GM10266 (cell line): ENCODE measurements at regions not wholly inside any gene's neighbourhood (a gene's known extent, or its start where the extent isn't known, plus 50 kb on each side); places are given as distances from the start of the nearest gene placed in this dataset.

Experiments
- DNase-seq: peaks from one replicate; pipeline ENCODE4 v3.0.0; 2012; ENCODE audit errors: extremely low spot score
- CTCF ChIP-seq: IDR thresholded peaks from 2 replicates; pipeline ENCODE4 v1.5.1; 2012; ENCODE audit warnings: mild to moderate bottlenecking, low read depth; ENCODE audit not compliant: control insufficient read depth, insufficient read depth; ENCODE audit errors: missing control alignments

DNA sequence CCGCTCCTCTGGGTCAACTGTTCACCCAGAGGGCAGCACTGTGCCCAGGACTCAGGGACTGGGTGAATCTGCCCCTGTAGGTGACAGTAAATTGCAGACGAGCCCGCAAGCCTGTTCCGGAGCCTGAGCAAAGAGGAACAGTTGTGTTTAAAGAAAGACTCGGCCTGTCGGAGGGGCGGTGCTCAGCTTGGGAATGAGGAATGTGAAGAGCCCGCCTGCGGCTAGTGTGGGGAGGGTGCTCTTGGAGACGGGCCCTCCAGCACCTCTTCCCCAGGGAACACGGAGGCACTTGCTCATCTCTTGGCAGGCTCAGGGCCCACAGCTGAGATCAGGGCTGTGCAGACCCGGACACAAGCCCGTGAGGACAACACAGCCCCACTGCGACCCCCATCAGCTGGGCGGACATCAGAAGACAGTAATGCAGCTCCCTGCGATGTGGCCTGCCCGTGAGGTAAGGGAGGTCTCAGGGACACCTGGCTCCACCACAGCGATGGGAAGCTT, 299.0 kb downstream of the NDUFA10 start:
- no peak for TF ChIP-seq CTCF
- DNase-seq = no peak

GRCh38 chr2:239725551-239725890, 299.6 kb downstream of the NDUFA10 start:
- TF ChIP-seq CTCF = no peak
- no peak for DNase-seq

GRCh38 chr2:239724851-239725550, 300.1 kb downstream of the NDUFA10 start:
- DNase-seq = no peak

GRCh38 chr2:239724194-239724849, 300.8 kb downstream of the NDUFA10 start:
- no peak for TF ChIP-seq CTCF
- DNase-seq = no peak

More at GRCh38 chr2:239724851-239725550, 300.1 kb downstream of the NDUFA10 start:
- TF ChIP-seq CTCF = no peak

GRCh38 chr2:239723486-239724193, 301.5 kb downstream of the NDUFA10 start:
- DNase-seq = no peak
- no peak for TF ChIP-seq CTCF

DNA sequence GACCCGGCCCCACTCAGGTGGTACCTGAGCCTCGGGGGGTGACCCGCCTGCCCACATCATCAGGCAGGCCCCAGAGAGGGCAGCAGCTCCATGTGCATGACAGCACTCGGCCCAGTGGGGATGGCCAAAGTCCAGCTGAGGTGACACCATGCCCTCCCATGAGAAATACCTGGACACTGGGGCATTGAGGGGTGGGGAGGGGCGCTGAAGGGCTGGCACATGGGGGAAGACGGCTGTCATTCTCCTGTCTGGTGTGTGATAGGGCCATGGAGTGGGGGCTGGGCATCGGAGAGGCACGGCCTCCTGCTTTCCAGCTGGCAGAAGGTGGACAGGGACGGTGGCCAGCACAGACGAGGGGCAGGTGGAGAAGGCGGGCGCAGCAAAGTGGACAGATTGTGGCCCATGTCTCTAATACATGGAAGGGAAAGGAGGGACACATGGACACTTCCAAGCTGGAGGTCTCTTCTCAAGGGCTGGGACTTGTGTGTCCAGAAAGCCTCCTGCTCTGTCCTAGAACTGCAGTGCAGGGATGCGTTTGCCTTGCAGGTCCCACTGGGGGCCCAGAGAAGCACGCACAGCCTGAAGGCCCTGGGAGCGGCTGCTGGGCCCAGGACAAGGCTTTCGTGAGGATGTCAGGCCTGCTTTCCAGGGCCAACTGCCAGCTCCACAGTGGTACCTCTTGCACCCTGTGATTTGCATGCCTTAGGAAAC, 302.2 kb downstream of the NDUFA10 start:
- no peak for TF ChIP-seq CTCF
- DNase-seq = no peak
